B cell (primary cell): ENCODE measurements at regions not wholly inside any gene's neighbourhood (a gene's known extent, or its start where the extent isn't known, plus 50 kb on each side); places are given as distances from the start of the nearest gene placed in this dataset.

Experiments used
- CTCF ChIP-seq: fragments of 200-600 bp; IDR thresholded peaks from one replicate; pipeline ENCODE4 v1.8.0; 2022; ENCODE audit warnings: antibody characterized with exemption, mild to moderate bottlenecking
- EZH2 ChIP-seq: IDR thresholded peaks from 2 replicates; pipeline ENCODE4 v1.6.1; 2012; ENCODE audit warnings: borderline replicate concordance, low read depth, mild to moderate bottlenecking, moderate library complexity, low read length; ENCODE audit not compliant: insufficient read depth, poor library complexity, severe bottlenecking

GRCh38 chr1:38558500-38559445 lies 300.8 kb downstream of the RRAGC start:
- TF ChIP-seq CTCF (no peak), EZH2 (no peak)
